ENCODE measurements at regions not wholly inside any gene's neighbourhood (a gene's known extent, or its start where the extent isn't known, plus 50 kb on each side); places are given as distances from the start of the nearest gene placed in this dataset.

GRCh38 chr6:144947398-144947976 lies 662.4 kb downstream of the UTRN start:
- TF ChIP-seq POLR2A (IDR thresholded peaks at IDR 0.05): no peak
- TF ChIP-seq CTCF (IDR thresholded peaks at IDR 0.05): no peak
- no peak for TF ChIP-seq POLR2AphosphoS5 (IDR thresholded peaks at IDR 0.05)
- TF ChIP-seq EP300 (IDR thresholded peaks at IDR 0.05): no peak
